ENCODE measurements at regions not wholly inside any gene's neighbourhood (a gene's known extent, or its start where the extent isn't known, plus 50 kb on each side); places are given as distances from the start of the nearest gene placed in this dataset.

DNA sequence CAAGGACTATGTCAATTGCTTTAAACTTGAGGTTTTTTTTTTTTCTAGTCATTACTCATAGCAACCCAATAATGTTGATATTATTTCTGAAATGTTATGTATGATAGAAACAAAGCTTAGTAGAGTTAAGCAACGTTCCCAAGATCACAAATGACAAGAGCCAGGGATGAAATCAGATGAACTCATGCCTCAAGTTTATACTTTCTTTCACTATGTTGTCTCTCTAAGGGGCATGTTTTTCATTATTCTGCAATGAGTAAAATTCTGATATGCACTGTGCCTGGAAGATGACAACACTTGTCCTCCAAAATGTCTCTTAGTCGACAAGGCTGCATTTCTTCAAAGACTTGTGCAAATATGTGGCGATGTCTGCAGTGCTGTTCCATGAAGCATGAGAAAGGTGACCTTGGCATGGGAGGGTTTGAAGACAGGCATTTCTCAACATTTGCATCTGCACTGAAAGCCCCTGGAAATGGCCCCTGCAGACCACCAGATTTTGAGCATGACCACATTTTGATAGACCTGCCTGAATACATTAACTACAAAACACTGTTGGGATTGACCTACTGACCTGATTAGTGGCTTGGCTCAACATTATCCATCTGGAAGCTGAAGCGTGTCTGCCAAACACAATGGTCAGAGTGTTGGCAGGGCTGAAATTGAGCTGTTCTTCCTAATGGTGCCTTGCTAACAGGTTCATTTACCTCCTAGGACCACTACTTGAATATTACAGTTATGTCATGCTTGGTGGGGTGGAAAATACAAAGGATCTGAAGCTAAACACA lies 1027.5 kb downstream of the CDH11 start:
- no peak overlapping the region for H3K4me3 ChIP-seq (ENCODE audit: low read depth, low read length)
- in situ Hi-C loops (cut with HindIII; ENCODE audit: low sequenced_read_pairs): no loop called here
- no peak for DNase-seq (ENCODE audit: low read depth, low spot score)
- TF ChIP-seq, protein P1, sequence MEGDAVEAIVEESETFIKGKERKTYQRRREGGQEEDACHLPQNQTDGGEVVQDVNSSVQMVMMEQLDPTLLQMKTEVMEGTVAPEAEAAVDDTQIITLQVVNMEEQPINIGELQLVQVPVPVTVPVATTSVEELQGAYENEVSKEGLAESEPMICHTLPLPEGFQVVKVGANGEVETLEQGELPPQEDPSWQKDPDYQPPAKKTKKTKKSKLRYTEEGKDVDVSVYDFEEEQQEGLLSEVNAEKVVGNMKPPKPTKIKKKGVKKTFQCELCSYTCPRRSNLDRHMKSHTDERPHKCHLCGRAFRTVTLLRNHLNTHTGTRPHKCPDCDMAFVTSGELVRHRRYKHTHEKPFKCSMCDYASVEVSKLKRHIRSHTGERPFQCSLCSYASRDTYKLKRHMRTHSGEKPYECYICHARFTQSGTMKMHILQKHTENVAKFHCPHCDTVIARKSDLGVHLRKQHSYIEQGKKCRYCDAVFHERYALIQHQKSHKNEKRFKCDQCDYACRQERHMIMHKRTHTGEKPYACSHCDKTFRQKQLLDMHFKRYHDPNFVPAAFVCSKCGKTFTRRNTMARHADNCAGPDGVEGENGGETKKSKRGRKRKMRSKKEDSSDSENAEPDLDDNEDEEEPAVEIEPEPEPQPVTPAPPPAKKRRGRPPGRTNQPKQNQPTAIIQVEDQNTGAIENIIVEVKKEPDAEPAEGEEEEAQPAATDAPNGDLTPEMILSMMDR (IDR thresholded peaks at IDR 0.05; ENCODE audit: low read depth, low read length): no peak

DNA sequence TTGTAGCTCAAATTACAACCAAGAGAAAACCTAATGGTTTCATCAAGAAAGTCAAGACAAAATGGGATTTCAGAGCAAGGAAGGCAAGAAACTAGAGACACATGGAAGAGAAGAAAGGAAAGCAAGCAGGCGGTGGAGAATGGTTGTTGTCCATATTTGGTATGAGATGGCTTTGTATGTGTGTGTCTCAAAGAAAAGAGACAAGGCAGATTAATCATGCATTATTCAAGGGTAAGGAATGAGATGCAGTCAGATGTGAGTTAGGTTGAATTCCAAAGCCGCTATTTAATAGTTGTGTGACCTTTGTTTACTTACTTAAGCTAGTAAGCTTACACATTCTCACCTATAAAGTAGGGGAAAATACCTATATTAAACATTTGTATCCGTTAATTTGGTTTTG lies 1029.6 kb downstream of the CDH11 start:
- no peak overlapping the region for H3K4me3 ChIP-seq (ENCODE audit: low read depth, low read length)
- peak; percentile 71 for DNase-seq (ENCODE audit: low read depth, low spot score)
- in situ Hi-C loops (cut with HindIII; ENCODE audit: low sequenced_read_pairs): no loop called here
- TF ChIP-seq, protein P1 (IDR thresholded peaks at IDR 0.05; ENCODE audit: low read depth, low read length): no peak

DNA sequence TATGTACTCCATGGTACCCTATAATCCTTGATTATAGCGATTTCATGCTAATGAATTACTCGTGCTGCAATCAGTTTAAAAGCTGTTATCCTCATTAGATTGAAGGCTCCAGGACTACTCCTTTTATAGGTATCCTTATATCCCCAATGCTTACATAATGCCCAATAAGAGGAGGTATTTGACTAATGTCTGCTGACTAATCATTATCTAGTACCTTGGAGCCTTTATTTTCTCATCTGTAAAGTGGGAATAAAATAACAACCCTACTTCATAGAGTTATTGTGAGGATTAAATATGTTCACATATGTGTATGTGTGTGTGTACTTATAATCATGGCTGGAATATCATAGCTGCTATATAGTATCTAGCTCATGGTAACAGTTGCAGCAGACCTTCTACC lies 1031.5 kb downstream of the CDH11 start:
- DNase-seq (ENCODE audit: low read depth, low spot score): no peak
- in situ Hi-C loops (cut with HindIII; ENCODE audit: low sequenced_read_pairs): no loop called here
- no peak overlapping the region for H3K4me3 ChIP-seq (ENCODE audit: low read depth, low read length)
- TF ChIP-seq, protein P1 (IDR thresholded peaks at IDR 0.05; ENCODE audit: low read depth, low read length): no peak

DNA sequence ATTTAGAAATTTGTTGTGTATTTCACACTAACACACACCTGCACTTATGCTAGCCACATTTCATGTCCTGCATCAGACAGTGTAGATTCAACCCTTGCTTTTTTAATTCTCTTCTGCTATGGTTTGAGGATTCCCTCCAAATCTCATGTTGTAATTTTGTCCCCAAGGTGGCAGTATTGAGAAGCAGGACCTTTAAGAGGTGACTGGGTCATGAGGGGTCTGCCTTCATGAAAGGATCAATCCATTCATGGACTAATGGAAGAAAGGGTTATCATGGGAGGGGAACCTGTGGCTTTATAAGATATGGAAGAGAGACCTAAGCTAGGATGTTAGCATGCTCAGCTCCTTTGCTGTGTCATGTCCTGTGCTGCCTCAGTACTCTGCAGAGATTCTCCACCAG lies 1032.2 kb downstream of the CDH11 start:
- peak; percentile 27 for DNase-seq (ENCODE audit: low read depth, low spot score)
- H3K4me3 ChIP-seq (ENCODE audit: low read depth, low read length): no peak overlapping the region
- TF ChIP-seq, protein P1 (IDR thresholded peaks at IDR 0.05; ENCODE audit: low read depth, low read length): peak; percentile 55
- in situ Hi-C loops (cut with HindIII; ENCODE audit: low sequenced_read_pairs): no loop called here

DNA sequence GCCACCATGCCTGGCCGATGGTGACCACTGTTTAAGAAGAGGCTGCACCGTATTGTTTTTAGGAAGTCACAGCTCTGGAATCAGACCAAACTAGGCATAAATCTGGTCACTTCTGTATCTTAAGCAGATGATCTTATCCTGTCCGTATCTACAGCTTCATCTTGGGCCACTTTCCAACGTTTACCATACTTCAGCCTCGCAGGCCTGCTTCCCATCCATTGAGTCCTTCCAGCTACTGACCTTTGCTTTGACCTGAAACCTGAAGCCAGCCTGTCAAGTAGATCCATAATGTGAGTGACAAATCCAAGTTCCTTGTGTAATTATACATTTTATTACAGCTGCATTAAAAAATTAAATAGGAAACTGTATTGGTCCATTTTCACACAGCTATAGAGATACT lies 1033.0 kb downstream of the CDH11 start:
- TF ChIP-seq, protein P1 (IDR thresholded peaks at IDR 0.05; ENCODE audit: low read depth, low read length): no peak
- no peak overlapping the region for H3K4me3 ChIP-seq (ENCODE audit: low read depth, low read length)
- DNase-seq (ENCODE audit: low read depth, low spot score): no peak
- in situ Hi-C loops (cut with HindIII; ENCODE audit: low sequenced_read_pairs): no loop called here

DNA sequence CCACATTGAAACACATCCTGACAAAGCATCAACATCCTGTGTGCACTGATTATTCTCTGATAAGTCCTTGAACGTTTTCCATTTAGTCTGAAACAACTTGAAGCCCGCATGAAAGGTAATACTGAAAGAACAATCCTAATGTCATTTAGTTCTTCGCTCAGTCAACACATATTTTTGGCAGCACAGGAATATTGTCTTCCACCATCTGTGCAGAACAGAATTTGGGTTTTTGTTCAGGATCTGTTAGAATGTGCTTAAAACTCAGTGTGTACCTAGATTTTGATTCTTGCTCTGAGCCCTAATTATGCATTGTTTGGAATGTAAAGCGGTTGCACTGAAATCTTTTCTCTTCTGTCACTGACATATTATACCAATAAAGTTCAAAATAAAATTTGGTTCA lies 1036.6 kb downstream of the CDH11 start:
- TF ChIP-seq, protein P1 (IDR thresholded peaks at IDR 0.05; ENCODE audit: low read depth, low read length): no peak
- in situ Hi-C loops (cut with HindIII; ENCODE audit: low sequenced_read_pairs): no loop called here
- H3K4me3 ChIP-seq (ENCODE audit: low read depth, low read length): no peak overlapping the region
- DNase-seq (ENCODE audit: low read depth, low spot score): no peak
